Effector memory CD4-positive, alpha-beta T cell (primary cell): ENCODE measurements at regions not wholly inside any gene's neighbourhood (a gene's known extent, or its start where the extent isn't known, plus 50 kb on each side); places are given as distances from the start of the nearest gene placed in this dataset.

Source experiments
- DNase-seq, 3 donors: peaks; one replicate each; pipeline ENCODE4 v3.0.0-alpha.2; 2020
- H3K27ac ChIP-seq: 2 replicates; pipeline ENCODE4 v1.7.0; 2013; ENCODE audit warnings: mild to moderate bottlenecking, low read length, moderate library complexity; ENCODE audit not compliant: insufficient read depth, poor library complexity, severe bottlenecking
- H3K27me3 ChIP-seq: replicated peaks from 2 replicates; pipeline ENCODE4 v1.7.0; 2013; ENCODE audit warnings: mild to moderate bottlenecking, low read length; ENCODE audit not compliant: insufficient read depth, control insufficient read depth, poor library complexity, severe bottlenecking
- H3K36me3 ChIP-seq: 2 replicates; pipeline ENCODE4 v1.7.0; 2013; ENCODE audit warnings: mild to moderate bottlenecking, low read length, moderate library complexity; ENCODE audit not compliant: control insufficient read depth, insufficient read depth
- H3K4me1 ChIP-seq: 2 replicates; pipeline ENCODE4 v1.7.0; 2013; ENCODE audit warnings: low read length, mild to moderate bottlenecking; ENCODE audit not compliant: control insufficient read depth, insufficient read depth, poor library complexity, severe bottlenecking
- H3K4me3 ChIP-seq: 2 replicates; pipeline ENCODE4 v1.7.0; 2013; ENCODE audit warnings: low read length, low read depth, mild to moderate bottlenecking; ENCODE audit not compliant: insufficient read depth, poor library complexity, severe bottlenecking
- H3K9me3 ChIP-seq: 2 replicates; pipeline ENCODE4 v1.7.0; 2013; ENCODE audit warnings: mild to moderate bottlenecking, low read length, moderate library complexity; ENCODE audit not compliant: control insufficient read depth

DNA sequence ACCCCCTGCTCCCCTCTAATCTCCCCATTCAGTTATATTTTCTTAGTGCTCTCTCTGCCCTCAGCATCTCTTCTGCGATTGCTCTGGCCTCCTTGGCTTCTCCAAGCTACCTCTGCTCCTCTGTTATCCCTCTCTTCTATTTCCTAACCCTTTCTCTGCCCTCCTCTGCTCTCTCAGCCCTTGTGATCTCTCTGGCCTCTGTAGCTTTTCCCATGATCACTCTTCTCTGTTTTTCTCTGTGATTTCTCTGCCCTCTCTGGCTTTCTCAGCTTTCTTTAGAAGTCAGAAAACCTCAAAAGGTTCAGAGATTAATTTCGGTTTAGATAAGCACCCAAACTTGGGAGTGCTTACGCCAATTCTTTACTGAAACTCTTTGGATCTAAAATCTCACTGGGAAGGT, 795.0 kb downstream of the DIAPH3 start:
- Histone ChIP-seq H3K9me3 (no peaks in the 10 kb centered on the region), H3K4me3 (no peak overlapping the region), H3K27ac (no peak overlapping the region), H3K4me1 (no peaks in the 10 kb centered on the region), H3K27me3 (no peaks in the 10 kb centered on the region), H3K36me3 (no peaks in the 10 kb centered on the region)
- no peak for DNase-seq

DNA sequence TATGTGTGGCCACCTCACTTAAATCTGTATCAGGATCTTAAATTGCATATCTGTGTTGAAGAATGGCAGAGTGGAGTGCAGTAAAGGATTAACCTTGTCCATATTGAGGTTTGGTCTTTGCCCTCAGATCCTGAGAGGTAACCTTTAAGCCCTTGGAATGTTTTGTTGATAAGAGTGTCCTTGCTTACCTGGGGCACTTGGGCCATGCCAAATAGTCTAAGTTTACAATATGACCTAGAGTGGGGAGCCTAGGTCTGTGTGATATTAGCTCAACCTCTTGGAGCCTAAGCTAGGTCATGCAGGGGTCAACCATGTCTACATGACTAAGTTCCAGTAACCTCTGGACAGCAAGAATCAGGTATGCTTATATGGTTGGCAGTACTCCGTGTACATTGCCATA, 792.5 kb downstream of the DIAPH3 start:
- Histone ChIP-seq H3K27me3 (no peaks in the 10 kb centered on the region), H3K27ac (no peak overlapping the region), H3K4me3 (no peak overlapping the region), H3K36me3 (no peaks in the 10 kb centered on the region), H3K9me3 (no peaks in the 10 kb centered on the region), H3K4me1 (no peaks in the 10 kb centered on the region)
- no peak for DNase-seq

DNA sequence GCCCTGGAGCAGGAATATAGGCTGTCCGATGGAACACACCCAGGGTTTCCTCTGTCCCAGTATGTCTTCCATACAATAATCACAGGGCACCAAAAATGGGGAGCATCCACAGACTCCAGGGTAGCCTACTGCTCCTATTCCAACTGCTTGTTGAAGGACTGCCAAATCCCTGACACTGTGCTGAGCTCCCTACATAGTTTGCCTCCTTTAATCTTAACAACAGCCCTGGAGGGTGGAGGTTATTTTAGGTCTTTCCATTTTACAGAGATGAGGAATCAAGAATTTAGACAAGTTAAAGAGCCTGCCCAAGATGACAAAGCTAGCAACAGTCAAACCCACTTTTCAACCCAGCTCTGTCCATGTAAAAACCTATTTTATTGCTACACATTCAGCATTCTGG, 790.4 kb downstream of the DIAPH3 start:
- Histone ChIP-seq H3K27ac (no peak overlapping the region), H3K27me3 (no peaks in the 10 kb centered on the region), H3K4me3 (no peak overlapping the region), H3K4me1 (no peaks in the 10 kb centered on the region), H3K36me3 (no peaks in the 10 kb centered on the region), H3K9me3 (no peaks in the 10 kb centered on the region)
- DNase-seq, result no peak

DNA sequence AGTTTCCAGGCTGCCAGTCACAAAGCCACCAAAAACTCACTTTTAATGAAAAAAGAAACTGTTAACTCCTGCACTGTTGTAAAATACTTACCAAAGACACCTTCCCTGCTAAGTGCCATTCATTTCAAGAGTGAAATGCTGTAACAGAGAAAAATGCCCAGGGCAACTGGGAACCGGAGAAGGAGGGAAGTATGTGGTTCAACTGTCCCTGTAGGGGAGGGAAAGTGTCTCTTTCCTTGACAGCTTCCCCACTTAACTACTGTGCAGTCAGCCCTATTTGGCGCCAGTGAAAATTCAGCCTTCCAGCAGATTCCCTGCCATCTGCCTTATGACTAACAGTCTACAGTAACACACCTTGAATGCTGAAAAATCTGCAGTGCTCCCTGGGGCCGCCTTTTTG, 789.0 kb downstream of the DIAPH3 start:
- H3K4me1 ChIP-seq, result no peaks in the 10 kb centered on the region
- H3K36me3 ChIP-seq, result no peaks in the 10 kb centered on the region
- H3K4me3 ChIP-seq, result no peak overlapping the region
- DNase-seq, result no peak
- no peak overlapping the region for H3K27ac ChIP-seq
- no peaks in the 10 kb centered on the region for H3K9me3 ChIP-seq
- no peaks in the 10 kb centered on the region for H3K27me3 ChIP-seq

DNA sequence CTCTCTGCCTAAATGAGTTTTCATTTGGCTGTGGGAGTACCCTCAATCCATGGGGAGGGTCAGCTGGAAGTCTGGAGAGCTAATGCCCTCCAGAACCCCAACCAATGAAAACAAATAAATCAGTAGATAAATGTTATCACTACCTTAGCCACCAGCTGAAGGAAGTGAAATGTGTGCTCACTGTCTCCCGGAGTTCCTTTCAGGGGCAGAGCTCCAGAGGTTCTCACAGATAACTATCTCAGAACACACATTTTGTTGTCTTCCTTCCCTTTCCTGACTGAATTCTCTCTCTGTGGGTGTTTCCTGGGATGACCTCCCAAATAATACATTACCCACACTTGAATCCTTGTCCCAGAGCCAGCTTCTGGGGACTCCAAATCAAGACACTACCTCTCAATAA, 779.6 kb downstream of the DIAPH3 start:
- Histone ChIP-seq H3K27ac (no peak overlapping the region), H3K27me3 (no peaks in the 10 kb centered on the region), H3K4me1 (no peaks in the 10 kb centered on the region), H3K36me3 (no peaks in the 10 kb centered on the region), H3K9me3 (no peaks in the 10 kb centered on the region), H3K4me3 (no peak overlapping the region)
- no peak for DNase-seq

DNA sequence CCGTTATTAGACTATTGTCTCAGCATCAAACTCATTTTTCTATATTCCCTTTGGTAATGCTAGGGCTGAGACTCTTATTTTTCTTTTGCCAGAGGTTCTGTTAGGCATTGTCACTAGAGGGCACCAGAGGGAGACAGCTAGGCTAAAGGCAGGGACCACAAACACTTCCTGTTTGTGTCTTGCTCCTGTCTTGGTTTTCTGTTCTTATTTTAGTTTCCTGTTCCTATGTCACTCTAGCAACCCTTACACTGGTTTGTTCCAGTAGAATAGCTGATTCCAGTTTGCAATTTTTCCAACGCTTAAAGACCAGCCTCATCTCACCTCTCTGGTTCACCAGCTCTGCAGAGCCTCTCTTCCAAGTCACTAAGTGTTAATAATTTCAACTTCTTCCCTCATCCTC, 772.0 kb downstream of the DIAPH3 start:
- H3K27ac ChIP-seq, result no peak overlapping the region
- no peaks in the 10 kb centered on the region for H3K9me3 ChIP-seq
- DNase-seq, result peak; percentile 2 to 38 (median 4)

DNA sequence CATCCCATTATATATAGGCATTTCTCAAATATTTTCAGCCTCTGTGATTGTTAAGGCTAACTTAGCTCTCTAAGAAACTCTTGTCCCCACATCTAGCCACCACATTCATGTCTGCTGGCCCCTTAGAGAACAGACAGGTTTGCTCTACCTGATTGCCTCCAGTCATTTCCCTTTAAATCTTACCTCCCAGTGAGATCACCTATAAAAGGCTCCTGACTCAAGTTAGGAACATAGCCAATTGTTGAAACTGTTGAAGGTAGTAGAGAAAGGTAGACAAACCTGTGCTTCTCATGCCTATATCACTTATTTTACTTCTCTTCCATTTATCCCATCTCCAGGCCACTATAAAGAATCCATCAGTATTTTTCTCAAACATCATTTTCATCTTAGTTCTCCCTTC, 771.4 kb downstream of the DIAPH3 start:
- peaks cover 4% of the 10 kb centered on the region for H3K4me1 ChIP-seq
- no peaks in the 10 kb centered on the region for H3K36me3 ChIP-seq
- H3K4me3 ChIP-seq, result no peak overlapping the region
- H3K27ac ChIP-seq, result no peak overlapping the region
- DNase-seq, result no peak
- H3K27me3 ChIP-seq, result no peaks in the 10 kb centered on the region
- H3K9me3 ChIP-seq, result no peaks in the 10 kb centered on the region

More for the DNA sequence above, 772.0 kb downstream of the DIAPH3 start:
- Histone ChIP-seq H3K4me3 (no peak overlapping the region), H3K36me3 (no peaks in the 10 kb centered on the region), H3K27me3 (no peaks in the 10 kb centered on the region), H3K4me1 (peaks cover 4% of the 10 kb centered on the region)

DNA sequence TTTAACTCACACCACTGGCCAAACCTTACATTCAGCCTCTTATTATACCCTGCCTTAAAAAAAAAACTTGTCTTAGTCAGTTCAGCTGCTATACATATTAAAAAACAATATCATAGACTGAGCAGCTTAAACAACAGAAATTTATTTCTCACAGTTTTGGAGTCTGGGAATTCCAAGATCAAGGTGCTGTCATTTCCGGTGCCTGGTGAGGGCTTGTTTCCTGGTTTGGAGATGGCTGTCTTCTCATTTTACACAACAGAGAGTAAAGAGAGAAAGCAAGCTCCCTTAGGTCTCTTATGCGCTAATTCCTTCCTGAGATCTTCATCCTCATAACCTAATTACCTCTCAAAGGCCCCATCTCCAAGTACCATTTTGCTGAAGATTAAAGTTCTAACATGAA, 769.2 kb downstream of the DIAPH3 start:
- no peaks in the 10 kb centered on the region for H3K27me3 ChIP-seq
- no peak for DNase-seq
- no peak overlapping the region for H3K4me3 ChIP-seq
- no peaks in the 10 kb centered on the region for H3K9me3 ChIP-seq
- H3K36me3 ChIP-seq, result no peaks in the 10 kb centered on the region
- peaks cover 4% of the 10 kb centered on the region for H3K4me1 ChIP-seq
- H3K27ac ChIP-seq, result no peak overlapping the region

DNA sequence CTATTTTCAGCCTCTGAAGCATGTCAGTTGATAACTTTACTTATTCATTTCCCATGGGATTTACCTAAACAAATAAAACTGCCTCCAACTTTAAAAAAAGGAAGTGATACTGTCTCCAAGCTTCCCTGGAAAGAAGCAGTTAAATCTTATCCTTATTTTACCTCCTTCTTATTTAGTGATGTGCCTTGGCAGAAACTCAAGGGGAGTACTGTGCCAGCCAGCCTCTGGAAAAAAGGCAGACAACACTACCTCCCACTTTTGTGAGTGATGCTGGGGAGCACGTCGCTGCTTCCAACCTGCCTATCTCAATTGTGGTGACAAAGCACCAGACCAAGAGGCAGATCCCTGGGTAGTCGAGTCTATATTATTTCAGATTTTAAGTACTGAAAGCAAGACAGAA, 765.6 kb downstream of the DIAPH3 start:
- Histone ChIP-seq H3K27ac (no peak overlapping the region), H3K27me3 (no peaks in the 10 kb centered on the region), H3K4me3 (no peak overlapping the region), H3K36me3 (no peaks in the 10 kb centered on the region), H3K9me3 (no peaks in the 10 kb centered on the region), H3K4me1 (no peaks in the 10 kb centered on the region)
- no peak for DNase-seq

DNA sequence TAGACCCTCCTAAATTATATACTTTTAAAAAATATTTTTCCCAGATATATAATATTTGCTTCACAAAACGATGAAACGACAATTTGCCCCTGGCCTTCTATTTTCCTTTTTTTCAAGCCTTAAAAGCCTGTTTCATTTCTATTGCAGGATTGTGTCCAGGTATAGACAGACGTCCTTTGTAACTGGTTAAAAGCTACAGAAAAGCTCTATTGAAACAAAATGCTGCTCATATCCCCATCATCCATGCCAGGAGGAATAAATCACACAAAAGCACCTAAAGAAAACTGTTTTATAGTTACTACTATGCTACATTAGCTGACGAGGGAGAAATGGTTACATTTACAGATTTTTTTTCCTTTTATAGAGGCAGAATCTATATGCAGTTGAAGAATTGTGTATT, 765.1 kb downstream of the DIAPH3 start:
- H3K27ac ChIP-seq, result no peak overlapping the region
- H3K27me3 ChIP-seq, result no peaks in the 10 kb centered on the region
- H3K4me3 ChIP-seq, result no peak overlapping the region
- no peaks in the 10 kb centered on the region for H3K4me1 ChIP-seq
- no peaks in the 10 kb centered on the region for H3K9me3 ChIP-seq
- DNase-seq, result no peak
- H3K36me3 ChIP-seq, result no peaks in the 10 kb centered on the region

DNA sequence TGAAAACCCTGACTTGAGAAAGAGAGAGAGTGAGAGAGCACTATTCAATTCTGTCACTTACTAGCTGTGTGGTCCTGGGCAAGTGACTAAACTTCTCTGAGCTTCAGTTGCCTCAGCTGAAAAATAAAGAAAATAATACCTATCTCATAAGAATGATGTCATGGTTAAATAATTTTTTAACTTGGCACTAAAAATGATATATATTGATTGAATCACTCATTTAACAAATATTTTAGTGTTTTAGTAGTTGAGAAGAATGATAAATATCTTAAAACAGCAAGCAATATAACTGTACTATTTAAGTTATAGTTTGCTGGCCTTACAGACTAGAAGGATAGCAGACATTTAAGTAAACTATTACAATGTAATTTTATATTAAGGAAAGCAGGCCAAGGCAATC, 764.2 kb downstream of the DIAPH3 start:
- DNase-seq, result no peak
- H3K27ac ChIP-seq, result no peak overlapping the region
- no peaks in the 10 kb centered on the region for H3K9me3 ChIP-seq
- H3K4me1 ChIP-seq, result no peaks in the 10 kb centered on the region
- no peaks in the 10 kb centered on the region for H3K36me3 ChIP-seq
- H3K4me3 ChIP-seq, result no peak overlapping the region
- H3K27me3 ChIP-seq, result no peaks in the 10 kb centered on the region
